Caco-2 (cell line): ENCODE measurements at regions not wholly inside any gene's neighbourhood (a gene's known extent, or its start where the extent isn't known, plus 50 kb on each side); places are given as distances from the start of the nearest gene placed in this dataset.

Experiments used
- BruUV-seq: library from RNA; stranded (reverse); fragments of 400-500 nt; replicated peaks from 2 replicates; lab custom pipeline; 2021; lab: Mats Ljungman, UMichigan
- CTCF ChIA-PET: fragments of 300-600 bp; sonication (Branson Sonifier 250); formaldehyde crosslinking; loops from one replicate; lab custom pipeline; 2022; ENCODE audit warnings: antibody characterized with exemption; lab: Charles Lee
- POLR2A ChIA-PET: fragments of 300-600 bp; sonication (Branson Sonifier 250); formaldehyde crosslinking; loops from one replicate; lab custom pipeline; 2022; ENCODE audit warnings: antibody characterized with exemption; lab: Charles Lee
- DNase-seq, 2 experiments: peaks; one replicate each; pipeline versions ENCODE4 v3.0.0 to v3.0.0-alpha.2; 2020 to 2022
- H3K27me3 ChIP-seq: replicated peaks from 2 replicates; pipeline ENCODE4 v1.6.0; 2011; ENCODE audit warnings: low read length; ENCODE audit not compliant: control insufficient read depth, insufficient read depth
- H3K36me3 ChIP-seq: 2 replicates; pipeline ENCODE4 v1.5.1; 2011; ENCODE audit warnings: low read length; ENCODE audit not compliant: control insufficient read depth, insufficient read depth
- H3K4me1 ChIP-seq: fragments of 250-450 bp; sonication (Bioruptor Pico); 2 replicates; pipeline ENCODE4 v1.5.1; 2020; ENCODE audit warnings: mild to moderate bottlenecking
- H3K4me3 ChIP-seq: 2 replicates; pipeline ENCODE4 v1.5.1; 2011; ENCODE audit warnings: low read depth, mild to moderate bottlenecking, control low read depth, low read length
- H3K9me3 ChIP-seq: fragments of 250-450 bp; sonication (Bioruptor Pico); 2 replicates; pipeline ENCODE4 v1.5.1; 2020; ENCODE audit warnings: mild to moderate bottlenecking, moderate library complexity
- H3K27ac Mint-ChIP-seq: one replicate; pipeline ENCODE4 v1.8.0; 2022; ENCODE audit warnings: mixed read lengths; ENCODE audit not compliant: unreplicated experiment
- H3K27me3 Mint-ChIP-seq: one replicate; pipeline ENCODE4 v1.8.0; 2022; ENCODE audit warnings: mixed read lengths; ENCODE audit not compliant: insufficient read depth, unreplicated experiment
- H3K36me3 Mint-ChIP-seq: one replicate; pipeline ENCODE4 v1.8.0; 2022; ENCODE audit warnings: mild to moderate bottlenecking, mixed read lengths; ENCODE audit not compliant: insufficient read depth, unreplicated experiment
- H3K4me1 Mint-ChIP-seq: one replicate; pipeline ENCODE4 v1.8.0; 2022; ENCODE audit warnings: low read depth, mixed read lengths; ENCODE audit not compliant: unreplicated experiment
- H3K4me3 Mint-ChIP-seq: one replicate; pipeline ENCODE4 v1.8.0; 2022; ENCODE audit warnings: mild to moderate bottlenecking, moderate library complexity, mixed read lengths; ENCODE audit not compliant: unreplicated experiment
- H3K9me3 Mint-ChIP-seq: one replicate; pipeline ENCODE4 v1.8.0; 2022; ENCODE audit warnings: mixed read lengths; ENCODE audit not compliant: unreplicated experiment
- CTCF ChIP-seq, 2 experiments: fragments of 200-600 bp in 1 of 2; IDR thresholded peaks; 1 replicate in 1 of 2; 2 replicates in 1 of 2; pipeline versions ENCODE4 v1.5.1 to v1.8.0; 2011 to 2022; ENCODE audit warnings: antibody characterized with exemption in 1 of 2, control low read depth in 1 of 2, inconsistent platforms in 1 of 2, low read depth in 1 of 2, low read length in 1 of 2, mild to moderate bottlenecking in 1 of 2, moderate library complexity in 1 of 2; ENCODE audit not compliant: insufficient read depth in 1 of 2, severe bottlenecking in 1 of 2, unreplicated experiment in 1 of 2
- intact Hi-C: fragments of 100-400 bp; cut with micrococcal nuclease; formaldehyde crosslinking; loops from one replicate; pipeline ENCODE4 v1.10.0; 2022; ENCODE audit not compliant: unreplicated experiment

GRCh38 chr14:101078892-101079221 is 175.3 kb upstream of the RTL1 start:
- BruUV-seq: no TSS peak
- no peak for DNase-seq
- peaks cover 7% of the 10 kb centered on the region for H3K27me3 Mint-ChIP-seq
- TF ChIP-seq CTCF (IDR thresholded peaks at IDR 0.05; ENCODE audit: insufficient read depth in 1 of 2, low read depth in 1 of 2, low read length in 1 of 2, severe bottlenecking in 1 of 2, unreplicated experiment in 1 of 2): no peak
- Histone ChIP-seq H3K4me3 (no peak overlapping the region), H3K9me3 (no peaks in the 10 kb centered on the region), H3K36me3 (no peaks in the 10 kb centered on the region), H3K4me1 (no peaks in the 10 kb centered on the region), H3K27me3 (no peaks in the 10 kb centered on the region)
- no peak overlapping the region for H3K27ac Mint-ChIP-seq
- H3K4me3 Mint-ChIP-seq: no peak overlapping the region
- no peaks in the 10 kb centered on the region for H3K4me1 Mint-ChIP-seq
- intact Hi-C loops: no loop called here
- CTCF ChIA-PET: no interaction called here
- POLR2A ChIA-PET: no interaction called here
- no peaks in the 10 kb centered on the region for H3K9me3 Mint-ChIP-seq
- H3K36me3 Mint-ChIP-seq: no peaks in the 10 kb centered on the region

GRCh38 chr14:101080922-101081593 is 177.5 kb upstream of the RTL1 start:
- intact Hi-C loops: no loop called here
- Histone ChIP-seq H3K27me3 (no peaks in the 10 kb centered on the region), H3K9me3 (no peaks in the 10 kb centered on the region), H3K4me3 (no peak overlapping the region), H3K36me3 (no peaks in the 10 kb centered on the region), H3K4me1 (no peaks in the 10 kb centered on the region)
- Mint-ChIP-seq H3K4me3 (no peak overlapping the region), H3K9me3 (no peaks in the 10 kb centered on the region), H3K4me1 (no peaks in the 10 kb centered on the region), H3K27ac (no peak overlapping the region), H3K36me3 (no peaks in the 10 kb centered on the region), H3K27me3 (peaks cover 7% of the 10 kb centered on the region)
- ChIA-PET CTCF (no interaction called here), POLR2A (no interaction called here)
- no TSS peak for BruUV-seq
- DNase-seq: no peak
- TF ChIP-seq CTCF (IDR thresholded peaks at IDR 0.05; ENCODE audit: insufficient read depth in 1 of 2, low read depth in 1 of 2, low read length in 1 of 2, severe bottlenecking in 1 of 2, unreplicated experiment in 1 of 2): no peak

- Histone ChIP-seq H3K9me3 (no peaks in the 10 kb centered on the region), H3K27me3 (no peaks in the 10 kb centered on the region), H3K4me1 (no peaks in the 10 kb centered on the region), H3K4me3 (no peak overlapping the region), H3K36me3 (no peaks in the 10 kb centered on the region)
- Mint-ChIP-seq H3K36me3 (no peaks in the 10 kb centered on the region), H3K27me3 (peaks cover 7% of the 10 kb centered on the region), H3K27ac (no peak overlapping the region), H3K4me1 (no peaks in the 10 kb centered on the region), H3K9me3 (no peaks in the 10 kb centered on the region), H3K4me3 (no peak overlapping the region)
- TF ChIP-seq CTCF (IDR thresholded peaks at IDR 0.05; ENCODE audit: insufficient read depth in 1 of 2, low read depth in 1 of 2, low read length in 1 of 2, severe bottlenecking in 1 of 2, unreplicated experiment in 1 of 2): no peak
- ChIA-PET CTCF (no interaction called here), POLR2A (no interaction called here)
- BruUV-seq: no TSS peak
- intact Hi-C loops: no loop called here
- no peak for DNase-seq
Measured at GRCh38 chr14:101082036-101082435, 178.5 kb upstream of the RTL1 start.
